ENCODE measurements at regions not wholly inside any gene's neighbourhood (a gene's known extent, or its start where the extent isn't known, plus 50 kb on each side); places are given as distances from the start of the nearest gene placed in this dataset.

- TF ChIP-seq POLR2A (IDR thresholded peaks at IDR 0.05; ENCODE audit: borderline replicate concordance, extremely low read depth, insufficient read depth, insufficient read length) (no peak), EZH2 (IDR thresholded peaks at IDR 0.05) (no peak), CTCF (IDR thresholded peaks at IDR 0.05 in 2 of 3, conservative IDR thresholded peaks at IDR 0.05 in 1 of 3; ENCODE audit: borderline replicate concordance in 1 of 3, insufficient read depth in 1 of 3, low read depth in 2 of 3, low read length in 2 of 3) (no peak)
These were observed 123.2 kb downstream of the RRAGC start for GRCh38 chr1:38736399-38736798.
